ENCODE measurements at regions not wholly inside any gene's neighbourhood (a gene's known extent, or its start where the extent isn't known, plus 50 kb on each side); places are given as distances from the start of the nearest gene placed in this dataset.

DNA sequence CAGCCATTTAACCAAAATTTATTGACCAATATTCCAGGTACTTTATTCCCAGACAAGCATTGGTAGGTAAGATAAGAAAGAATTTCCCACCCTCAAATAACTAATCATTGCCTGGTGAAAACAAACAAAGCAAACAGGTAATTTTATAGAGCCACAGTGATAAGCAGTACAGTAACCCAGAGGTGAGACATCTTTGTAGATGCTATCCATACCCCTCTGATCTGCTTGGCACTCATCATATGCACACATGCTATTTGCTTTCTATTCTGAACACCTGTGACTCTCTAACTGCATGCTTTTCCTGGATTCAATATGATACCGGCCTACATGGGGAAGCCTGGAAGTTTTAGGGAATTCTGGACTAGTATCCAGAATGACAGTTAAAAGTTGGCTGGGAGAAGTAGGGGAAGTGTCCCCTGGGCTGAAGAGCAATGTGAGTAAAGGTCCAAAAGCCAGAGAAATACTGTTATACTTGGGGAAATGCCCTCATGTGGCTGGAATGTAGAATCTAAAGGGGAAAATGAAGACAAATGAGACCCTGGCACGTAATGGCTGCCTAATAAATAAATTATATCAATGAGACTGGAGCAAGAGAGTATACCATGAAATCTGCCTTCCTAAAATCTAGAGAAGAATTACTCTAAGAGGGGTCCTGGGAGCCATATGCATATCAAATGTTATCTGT is 243.8 kb upstream of the ADAMTSL1 start:
- Histone ChIP-seq H3K27me3 (replicated peaks; ENCODE audit: control insufficient read depth, insufficient read depth, low read length) (no peaks in the 10 kb centered on the region; the same call in 1 of the 2 replicates), H3K36me3 (ENCODE audit: control insufficient read depth, insufficient read depth, low read length) (no peaks in the 10 kb centered on the region), H3K4me3 (replicated peaks; ENCODE audit: low read depth, low read length) (no peak overlapping the region)
- TF ChIP-seq, protein P1, sequence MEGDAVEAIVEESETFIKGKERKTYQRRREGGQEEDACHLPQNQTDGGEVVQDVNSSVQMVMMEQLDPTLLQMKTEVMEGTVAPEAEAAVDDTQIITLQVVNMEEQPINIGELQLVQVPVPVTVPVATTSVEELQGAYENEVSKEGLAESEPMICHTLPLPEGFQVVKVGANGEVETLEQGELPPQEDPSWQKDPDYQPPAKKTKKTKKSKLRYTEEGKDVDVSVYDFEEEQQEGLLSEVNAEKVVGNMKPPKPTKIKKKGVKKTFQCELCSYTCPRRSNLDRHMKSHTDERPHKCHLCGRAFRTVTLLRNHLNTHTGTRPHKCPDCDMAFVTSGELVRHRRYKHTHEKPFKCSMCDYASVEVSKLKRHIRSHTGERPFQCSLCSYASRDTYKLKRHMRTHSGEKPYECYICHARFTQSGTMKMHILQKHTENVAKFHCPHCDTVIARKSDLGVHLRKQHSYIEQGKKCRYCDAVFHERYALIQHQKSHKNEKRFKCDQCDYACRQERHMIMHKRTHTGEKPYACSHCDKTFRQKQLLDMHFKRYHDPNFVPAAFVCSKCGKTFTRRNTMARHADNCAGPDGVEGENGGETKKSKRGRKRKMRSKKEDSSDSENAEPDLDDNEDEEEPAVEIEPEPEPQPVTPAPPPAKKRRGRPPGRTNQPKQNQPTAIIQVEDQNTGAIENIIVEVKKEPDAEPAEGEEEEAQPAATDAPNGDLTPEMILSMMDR (IDR thresholded peaks at IDR 0.05; ENCODE audit: insufficient read depth, low read length, poor library complexity, severe bottlenecking) = no peak
- no peak for DNase-seq (ENCODE audit: extremely low read depth, insufficient read length)

DNA sequence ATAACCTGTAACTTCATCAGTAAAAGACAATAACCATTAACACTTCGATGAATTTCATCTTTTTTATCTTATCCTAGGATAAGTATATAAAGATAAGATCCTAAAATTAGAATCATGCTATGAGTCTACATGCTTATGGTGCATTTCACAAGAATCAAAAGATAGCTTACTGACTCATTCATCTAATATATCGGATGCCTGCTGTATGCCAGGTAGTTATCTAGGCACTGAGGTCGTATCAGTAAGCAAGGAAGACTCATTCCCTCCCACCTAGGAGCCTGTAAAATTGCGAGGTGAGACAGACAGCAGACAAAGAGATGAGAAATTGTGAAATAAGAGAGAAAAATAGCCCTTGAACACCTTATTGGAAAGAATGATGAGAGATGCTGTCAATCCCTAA is 240.6 kb upstream of the ADAMTSL1 start:
- H3K4me3 ChIP-seq (replicated peaks; ENCODE audit: low read depth, low read length) = no peak overlapping the region
- no peak for DNase-seq (ENCODE audit: extremely low read depth, insufficient read length)
- H3K27me3 ChIP-seq (replicated peaks; ENCODE audit: control insufficient read depth, insufficient read depth, low read length) = no peaks in the 10 kb centered on the region; the same call in 1 of the 2 replicates
- H3K36me3 ChIP-seq (ENCODE audit: control insufficient read depth, insufficient read depth, low read length) = no peaks in the 10 kb centered on the region
- TF ChIP-seq, protein P1 (IDR thresholded peaks at IDR 0.05; ENCODE audit: insufficient read depth, low read length, poor library complexity, severe bottlenecking) = no peak

DNA sequence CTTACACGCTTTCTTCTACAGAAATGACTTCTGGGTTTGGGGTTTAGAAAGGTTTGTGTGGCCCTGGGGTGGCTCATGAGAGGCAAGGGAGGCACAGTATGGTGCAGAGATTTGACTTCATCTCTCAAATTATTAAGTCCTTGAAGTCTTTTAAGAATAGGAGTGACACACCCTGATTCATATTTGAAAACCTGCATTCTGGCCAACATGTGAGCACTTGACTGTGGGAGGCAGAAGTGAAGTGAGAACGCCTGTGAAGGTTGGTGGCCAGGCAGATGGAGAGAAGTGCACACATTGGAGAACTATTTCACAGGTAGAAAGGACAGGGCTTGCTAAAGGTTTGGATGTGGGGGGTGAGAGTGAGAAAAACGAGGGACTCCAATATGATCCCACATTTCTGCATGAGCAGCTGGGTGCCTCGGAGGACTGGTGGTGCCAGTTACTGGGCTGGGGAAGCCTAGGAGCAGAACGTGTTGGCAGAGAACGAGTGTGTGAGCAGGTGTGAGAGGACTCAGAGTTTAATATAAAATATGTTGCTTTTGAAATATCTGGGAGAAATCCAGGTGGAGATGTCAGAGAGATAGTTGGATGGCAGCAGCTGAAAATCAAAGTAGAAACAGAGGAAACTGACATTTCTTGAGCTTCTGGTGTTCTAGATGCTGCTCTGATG is 240.0 kb upstream of the ADAMTSL1 start:
- TF ChIP-seq, protein P1 (IDR thresholded peaks at IDR 0.05; ENCODE audit: insufficient read depth, low read length, poor library complexity, severe bottlenecking) = no peak
- no peaks in the 10 kb centered on the region; the same call in 1 of the 2 replicates for H3K27me3 ChIP-seq (replicated peaks; ENCODE audit: control insufficient read depth, insufficient read depth, low read length)

DNA sequence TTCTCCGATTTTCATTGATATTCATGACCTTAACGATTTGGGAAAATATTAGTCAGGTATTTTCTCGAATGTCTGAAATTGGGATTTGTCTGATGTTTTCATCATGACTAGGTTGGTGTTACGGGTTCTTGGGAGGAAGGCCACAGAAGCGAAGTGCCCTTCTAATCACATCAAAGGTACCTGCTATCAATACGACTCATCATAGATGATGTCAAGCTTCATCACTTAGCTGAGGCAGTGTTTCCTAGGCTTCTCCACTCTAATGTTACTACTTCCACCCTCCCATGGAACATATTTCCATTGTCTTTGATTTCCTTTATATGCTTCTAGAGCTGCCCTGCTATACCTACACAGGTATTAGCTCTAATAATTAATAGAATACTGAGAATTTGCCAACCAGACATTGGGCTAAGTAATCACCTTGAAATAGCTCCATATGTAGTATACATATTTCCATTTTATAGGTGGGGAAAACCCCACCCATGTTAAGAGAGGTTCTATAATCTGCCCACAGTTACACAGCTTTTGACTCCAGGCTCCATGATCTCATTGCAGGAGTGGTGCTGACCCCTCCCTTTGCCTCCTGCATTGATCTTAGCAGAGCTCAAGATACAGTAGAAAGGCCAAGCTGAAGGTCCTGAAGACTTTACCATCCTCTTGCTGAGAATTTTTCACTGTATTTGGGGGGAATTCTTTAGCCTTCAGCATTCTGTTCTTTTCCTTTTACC is 238.6 kb upstream of the ADAMTSL1 start:
- no peak for DNase-seq (ENCODE audit: extremely low read depth, insufficient read length)

More for the DNA sequence above, 240.0 kb upstream of the ADAMTSL1 start:
- DNase-seq (ENCODE audit: extremely low read depth, insufficient read length) = no peak
- H3K36me3 ChIP-seq (ENCODE audit: control insufficient read depth, insufficient read depth, low read length) = no peaks in the 10 kb centered on the region
- H3K4me3 ChIP-seq (replicated peaks; ENCODE audit: low read depth, low read length) = no peak overlapping the region

DNA sequence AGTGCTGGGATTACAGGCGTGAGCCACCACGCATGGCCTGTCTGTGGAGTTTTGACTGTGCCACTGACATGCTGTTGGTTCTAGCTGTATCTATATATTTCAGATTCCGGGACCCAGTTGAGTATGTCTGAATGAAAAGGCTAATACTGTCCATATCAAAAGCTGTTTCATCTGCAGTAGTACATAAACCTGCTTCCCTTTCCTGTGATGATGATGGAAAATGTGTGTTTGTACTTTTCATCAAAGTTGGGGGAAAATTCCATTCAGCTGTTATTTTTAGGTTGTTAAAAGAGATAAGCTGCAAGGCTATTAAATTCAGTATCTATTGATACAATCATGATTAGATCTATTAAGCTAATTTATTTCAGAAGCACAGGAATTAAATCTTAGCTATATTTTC is 237.6 kb upstream of the ADAMTSL1 start:
- TF ChIP-seq, protein P1 (IDR thresholded peaks at IDR 0.05; ENCODE audit: insufficient read depth, low read length, poor library complexity, severe bottlenecking) = no peak
- no peak for DNase-seq (ENCODE audit: extremely low read depth, insufficient read length)
- Histone ChIP-seq H3K27me3 (replicated peaks; ENCODE audit: control insufficient read depth, insufficient read depth, low read length) (no peaks in the 10 kb centered on the region; the same call in 1 of the 2 replicates), H3K4me3 (replicated peaks; ENCODE audit: low read depth, low read length) (no peak overlapping the region), H3K36me3 (ENCODE audit: control insufficient read depth, insufficient read depth, low read length) (no peaks in the 10 kb centered on the region)

More for the DNA sequence above, 238.6 kb upstream of the ADAMTSL1 start:
- Histone ChIP-seq H3K4me3 (replicated peaks; ENCODE audit: low read depth, low read length) (no peak overlapping the region), H3K27me3 (replicated peaks; ENCODE audit: control insufficient read depth, insufficient read depth, low read length) (no peaks in the 10 kb centered on the region; the same call in 1 of the 2 replicates), H3K36me3 (ENCODE audit: control insufficient read depth, insufficient read depth, low read length) (no peaks in the 10 kb centered on the region)
- TF ChIP-seq, protein P1 (IDR thresholded peaks at IDR 0.05; ENCODE audit: insufficient read depth, low read length, poor library complexity, severe bottlenecking) = no peak

Measured in GM06990 (cell line).